HG02852 (cell line): ENCODE measurements at regions not wholly inside any gene's neighbourhood (a gene's known extent, or its start where the extent isn't known, plus 50 kb on each side); places are given as distances from the start of the nearest gene placed in this dataset.
"Not testable (repeated sequence)": the region's sequence is repeated elsewhere in the genome, so short reads cannot be mapped to it uniquely, and the experiment has no call there.

ENCODE experiments used
- ATAC-seq: cut with Tn5 transposase; IDR thresholded peaks from one replicate; pipeline ENCODE4 v1.9.1; 2021; ENCODE audit warnings: mild to moderate bottlenecking, moderate library complexity; ENCODE audit not compliant: unreplicated experiment

GRCh38 chr12:4822572-4822971, 87.1 kb upstream of the KCNA1 start:
- ATAC-seq: no peak

DNA sequence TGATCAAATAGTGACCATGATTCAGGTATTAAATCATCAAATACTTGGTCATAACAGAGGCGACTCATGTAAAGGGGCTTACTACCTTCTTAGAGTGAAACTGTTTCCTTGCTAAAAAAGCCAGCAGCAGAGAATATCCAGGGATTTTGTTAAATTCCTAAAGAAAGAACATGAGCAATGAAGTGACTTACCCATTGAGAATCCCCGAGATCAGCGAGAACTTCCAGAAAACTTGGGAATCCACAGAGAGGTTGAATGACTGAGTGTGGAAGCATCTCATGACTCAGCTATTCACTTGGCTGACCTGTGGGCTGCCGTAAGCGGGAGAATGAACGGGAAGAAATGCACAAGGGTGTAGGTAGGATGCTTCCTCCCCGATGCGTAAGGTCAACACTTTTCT, 85.3 kb upstream of the KCNA1 start:
- ATAC-seq: no peak

DNA sequence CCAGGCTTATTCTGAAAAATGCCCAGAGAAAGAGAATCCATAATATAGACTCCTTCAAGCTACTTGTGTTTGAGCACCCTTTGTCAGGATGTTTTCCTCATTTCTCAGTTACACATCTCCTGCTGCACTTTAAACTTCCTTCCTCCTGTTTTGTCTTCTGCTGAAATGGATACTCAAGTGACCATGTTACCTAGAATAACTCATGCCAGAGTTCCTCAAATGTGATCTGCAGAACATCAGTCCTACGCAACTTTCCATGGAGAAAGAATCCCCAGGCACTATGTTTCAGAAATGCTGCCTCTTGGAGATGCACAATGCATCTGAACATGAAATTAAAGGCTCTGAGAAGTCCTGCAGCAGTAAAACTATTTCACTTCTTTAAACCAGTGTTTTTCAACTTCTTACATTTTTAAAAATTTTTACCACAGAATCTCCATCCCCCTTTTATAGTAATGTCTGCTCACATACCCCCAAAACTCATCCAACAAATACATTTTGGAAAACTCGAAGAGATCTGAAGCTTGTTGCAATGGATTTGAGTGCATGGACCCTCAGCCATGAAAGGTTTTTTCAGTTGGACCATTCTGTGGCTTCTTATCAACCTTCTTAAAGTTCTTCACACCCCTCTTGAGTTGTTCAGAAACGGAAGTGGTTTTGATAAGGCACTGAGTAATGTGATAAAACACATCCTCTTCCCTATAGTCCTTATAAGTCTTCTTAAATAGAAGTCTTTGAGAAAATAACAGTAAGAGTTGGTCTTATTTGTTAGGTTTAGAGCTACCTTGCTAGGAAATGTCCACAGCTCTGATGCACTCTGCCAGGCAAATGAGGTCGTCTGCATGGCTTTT, 84.5 kb upstream of the KCNA1 start:
- ATAC-seq: no peak

DNA sequence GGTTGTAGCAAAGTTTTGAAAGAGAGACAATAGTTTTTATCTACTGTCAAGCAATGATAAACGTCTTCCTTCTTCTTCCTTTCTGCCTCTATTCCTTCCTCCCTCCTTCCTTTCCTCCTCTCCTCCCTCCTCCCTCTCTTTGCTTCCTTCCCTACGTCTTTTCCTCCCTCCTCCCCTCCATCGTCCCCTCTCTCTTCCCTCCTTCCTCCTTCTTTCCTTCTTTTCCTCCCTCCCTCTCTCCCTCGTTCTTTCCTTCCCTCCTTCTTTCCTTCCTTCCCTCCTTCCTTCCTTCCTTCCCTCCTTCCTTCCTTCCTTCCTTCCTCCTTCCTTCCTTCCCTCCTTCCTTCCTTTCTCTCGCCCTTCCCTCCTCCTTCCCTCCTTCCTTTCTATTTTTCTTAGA, 82.8 kb upstream of the KCNA1 start:
- ATAC-seq: no peak

GRCh38 chr12:4828176-4828575, 81.5 kb upstream of the KCNA1 start:
- ATAC-seq: no peak

GRCh38 chr12:4829161-4829792, 80.4 kb upstream of the KCNA1 start:
- peak; percentile 88 for ATAC-seq

DNA sequence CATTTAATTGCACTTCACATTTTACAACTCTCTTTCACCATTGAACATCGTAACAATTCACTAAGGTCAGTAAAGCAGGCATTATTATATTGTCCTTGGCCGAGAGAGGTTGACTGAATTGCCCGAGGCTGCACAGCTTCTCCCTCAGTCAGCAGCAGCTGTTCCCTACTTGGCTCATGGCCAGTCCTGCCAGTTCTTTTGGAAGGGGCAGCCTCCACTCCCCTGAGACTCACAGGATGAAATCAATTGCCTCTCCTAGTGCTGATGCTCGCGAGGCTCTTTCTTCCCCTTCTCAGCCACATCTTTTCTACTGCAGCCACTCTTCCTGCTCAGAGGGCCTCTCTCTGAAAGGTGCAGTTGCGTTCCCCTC, 79.9 kb upstream of the KCNA1 start:
- peak; percentile 18 for ATAC-seq

DNA sequence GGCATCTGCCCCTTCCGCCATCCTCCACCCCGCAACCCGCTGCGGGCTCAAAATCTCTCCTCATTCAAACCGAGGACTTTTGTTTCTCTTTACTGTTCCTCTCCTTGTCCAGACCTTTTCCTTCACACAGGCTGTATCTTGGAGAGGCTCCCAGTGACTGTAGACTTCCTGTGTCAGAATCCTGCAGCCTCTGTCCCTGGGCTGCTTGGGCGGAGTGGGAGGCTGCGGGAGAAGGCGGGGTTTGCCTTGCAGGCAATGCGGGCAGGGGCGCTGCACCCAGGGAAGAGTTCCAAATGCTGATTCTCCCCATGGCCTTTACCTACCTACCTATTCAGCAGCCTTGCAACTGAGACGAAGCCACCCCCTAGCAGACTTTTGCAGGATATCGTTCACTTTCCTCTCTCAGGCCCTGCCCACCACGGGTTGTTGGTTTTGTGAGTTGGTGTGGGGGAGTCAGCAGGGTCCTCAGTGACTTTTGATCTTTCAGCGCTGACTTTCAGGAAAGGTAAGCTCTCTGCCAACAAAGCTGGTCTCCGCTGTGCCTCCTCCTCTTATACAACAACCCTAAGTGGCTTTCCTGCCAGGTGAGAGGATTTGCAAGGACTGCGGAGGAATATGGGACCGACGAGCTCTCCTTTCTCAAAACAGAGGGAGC, 79.0 kb upstream of the KCNA1 start:
- ATAC-seq: no peak

DNA sequence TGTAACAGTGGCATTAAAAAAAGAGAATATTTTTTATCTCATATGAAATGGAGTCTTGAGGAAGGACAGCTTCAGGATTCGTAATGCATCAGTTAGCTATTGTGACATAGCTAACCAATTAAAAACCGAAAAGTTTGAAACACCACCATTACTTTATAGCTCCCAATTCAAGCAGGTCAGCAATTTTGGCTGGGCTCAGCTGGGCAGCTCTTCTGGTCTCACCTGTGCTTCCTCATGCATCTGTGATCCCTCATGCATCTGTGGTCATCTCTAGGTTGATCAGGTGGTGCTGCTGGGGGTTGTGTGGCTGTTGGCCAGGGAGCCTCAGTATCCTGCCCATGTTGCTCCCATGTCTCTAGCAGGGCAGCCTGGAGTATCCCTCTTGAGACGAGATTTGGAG, 76.7 kb upstream of the KCNA1 start:
- ATAC-seq: no peak

- ATAC-seq: no peak
Measured at GRCh38 chr12:4833524-4833923, 76.2 kb upstream of the KCNA1 start.

GRCh38 chr12:4842401-4842800, 67.3 kb upstream of the KCNA1 start:
- ATAC-seq: not testable (repeated sequence)

- ATAC-seq: no peak
Measured at GRCh38 chr12:4843907-4844306, 65.8 kb upstream of the KCNA1 start.

- ATAC-seq: no peak
Measured at GRCh38 chr12:4847713-4848112, 62.0 kb upstream of the KCNA1 start.

GRCh38 chr12:4849115-4849541, 60.6 kb upstream of the KCNA1 start:
- ATAC-seq: no peak

DNA sequence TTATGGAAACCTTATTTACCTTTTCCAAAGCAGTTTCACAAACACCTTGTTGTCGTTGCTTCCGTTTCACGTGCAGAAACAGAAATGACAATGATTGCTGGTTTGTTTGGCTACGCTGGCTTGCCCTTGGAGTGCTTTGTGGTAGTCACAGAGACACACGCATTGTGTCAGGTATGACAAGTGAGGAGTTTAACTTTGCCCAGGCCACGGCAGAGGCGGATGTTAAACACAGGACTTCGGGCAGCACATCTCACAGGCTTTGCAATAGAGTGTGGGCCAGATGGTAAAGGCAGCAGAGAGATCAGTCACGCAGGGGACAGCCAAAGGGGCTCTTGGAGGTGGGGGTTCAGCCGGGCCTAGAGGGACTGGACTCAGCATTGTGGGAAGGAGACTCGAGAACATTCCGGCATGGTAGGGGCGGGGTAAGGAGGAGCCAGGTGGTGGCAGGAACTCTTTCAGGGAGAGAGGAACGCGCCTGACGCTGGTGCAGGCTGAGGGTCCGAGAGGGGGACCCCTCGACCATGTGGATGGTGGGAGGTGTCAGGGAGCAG, 59.8 kb upstream of the KCNA1 start:
- no peak for ATAC-seq

DNA sequence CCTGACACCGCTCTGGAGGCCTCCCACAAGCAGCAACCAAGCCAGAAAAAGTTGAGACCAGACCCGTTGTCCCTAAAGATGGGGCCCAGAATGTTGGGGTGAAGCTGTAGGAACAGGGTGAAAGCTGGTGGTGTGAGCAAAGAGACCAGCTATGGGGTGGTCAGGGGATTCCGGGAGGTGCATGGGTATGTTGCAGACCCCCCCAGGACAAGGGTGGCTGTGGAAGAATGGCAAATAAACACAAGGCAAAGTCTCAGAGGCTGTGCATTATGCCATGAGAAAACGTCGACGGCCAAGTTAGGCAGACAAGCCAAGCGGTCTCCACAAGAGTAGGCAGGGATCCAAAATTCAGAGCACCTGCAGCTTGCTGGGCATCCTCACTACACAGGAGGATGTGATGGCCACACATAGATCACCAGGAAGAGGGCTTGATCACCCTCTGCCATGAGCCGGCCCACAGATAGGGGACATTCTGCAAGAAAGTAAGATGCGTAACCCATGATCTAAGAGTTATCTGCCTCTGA, 58.8 kb upstream of the KCNA1 start:
- no peak for ATAC-seq

DNA sequence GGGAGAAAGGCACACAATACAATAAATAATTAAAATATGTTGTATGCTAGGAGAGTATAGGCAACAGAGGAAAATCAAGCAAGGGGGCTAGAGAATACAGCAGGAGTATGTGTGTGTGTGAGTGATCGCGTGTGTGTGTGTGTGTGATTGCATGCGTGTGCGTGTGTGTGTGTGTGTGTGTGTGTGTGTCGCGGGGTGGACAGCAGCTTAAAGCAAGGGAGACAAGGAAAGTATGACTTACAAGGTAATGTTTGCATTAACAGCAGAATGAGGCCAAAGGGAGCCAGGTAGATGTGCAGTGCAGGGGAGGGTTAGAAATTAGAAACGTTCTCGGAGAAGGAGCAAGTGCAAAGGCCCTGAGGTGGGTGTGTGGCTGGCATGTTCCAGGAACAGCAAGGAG, 57.4 kb upstream of the KCNA1 start:
- no peak for ATAC-seq

- ATAC-seq: no peak
Measured at GRCh38 chr12:4852911-4853310, 56.8 kb upstream of the KCNA1 start.

DNA sequence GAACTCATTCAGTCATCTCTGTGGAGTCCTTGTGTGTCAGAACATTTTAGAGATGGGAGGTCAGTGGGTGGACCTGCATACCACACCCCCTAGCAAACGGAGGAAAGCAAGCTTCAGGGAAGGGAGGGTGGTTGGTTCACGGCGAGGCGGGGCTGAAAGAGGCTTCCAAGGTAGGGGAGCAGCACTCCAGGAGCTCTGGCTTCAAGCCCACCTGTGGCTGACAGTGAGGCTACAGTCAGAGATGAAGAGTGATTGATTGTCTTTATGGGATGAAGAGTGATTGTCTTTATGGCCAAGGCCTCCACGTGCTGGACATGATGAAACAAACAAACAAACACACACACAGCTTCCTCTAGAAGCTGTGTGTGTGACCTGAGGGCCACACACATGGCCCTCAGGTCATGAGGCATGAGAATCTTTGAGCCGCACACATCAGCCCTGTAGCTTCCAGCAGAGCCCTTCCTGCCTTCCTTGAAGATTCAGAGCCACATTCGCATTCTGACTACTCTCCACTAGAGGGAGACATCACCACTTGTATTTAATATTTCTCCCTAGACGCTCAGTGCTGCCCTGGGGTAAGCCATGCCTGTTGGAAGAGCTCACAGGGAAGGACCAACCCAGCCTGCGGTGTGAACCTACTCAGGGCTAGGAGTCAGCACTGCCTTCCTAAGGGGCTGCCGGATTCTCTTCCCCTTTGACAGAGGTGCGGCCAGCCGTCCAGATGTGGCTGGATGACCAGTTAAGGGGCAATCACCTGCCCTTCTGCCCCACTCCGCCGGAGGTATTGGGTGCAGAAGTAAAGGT, 54.4 kb upstream of the KCNA1 start:
- ATAC-seq: peak; percentile 53

GRCh38 chr12:4856596-4856995, 53.1 kb upstream of the KCNA1 start:
- ATAC-seq: no peak
